ENCODE measurements at regions not wholly inside any gene's neighbourhood (a gene's known extent, or its start where the extent isn't known, plus 50 kb on each side); places are given as distances from the start of the nearest gene placed in this dataset.

GRCh38 chr9:89757776-89758528 lies 153.1 kb downstream of the GADD45G start:
- TF ChIP-seq TAF1 (IDR thresholded peaks at IDR 0.05; ENCODE audit: low read depth) (no peak), TEAD4 (IDR thresholded peaks at IDR 0.05) (no peak), NFIC (IDR thresholded peaks at IDR 0.05) (no peak), EGR1 (IDR thresholded peaks at IDR 0.05) (no peak), EP300 (IDR thresholded peaks at IDR 0.05; ENCODE audit: borderline replicate concordance) (no peak), RAD21 (IDR thresholded peaks at IDR 0.05; ENCODE audit: low read depth) (no peak), MAX (IDR thresholded peaks at IDR 0.05) (no peak), CREB1 (IDR thresholded peaks at IDR 0.05; ENCODE audit: low read depth) (no peak)
- TF ChIP-seq, protein P1, sequence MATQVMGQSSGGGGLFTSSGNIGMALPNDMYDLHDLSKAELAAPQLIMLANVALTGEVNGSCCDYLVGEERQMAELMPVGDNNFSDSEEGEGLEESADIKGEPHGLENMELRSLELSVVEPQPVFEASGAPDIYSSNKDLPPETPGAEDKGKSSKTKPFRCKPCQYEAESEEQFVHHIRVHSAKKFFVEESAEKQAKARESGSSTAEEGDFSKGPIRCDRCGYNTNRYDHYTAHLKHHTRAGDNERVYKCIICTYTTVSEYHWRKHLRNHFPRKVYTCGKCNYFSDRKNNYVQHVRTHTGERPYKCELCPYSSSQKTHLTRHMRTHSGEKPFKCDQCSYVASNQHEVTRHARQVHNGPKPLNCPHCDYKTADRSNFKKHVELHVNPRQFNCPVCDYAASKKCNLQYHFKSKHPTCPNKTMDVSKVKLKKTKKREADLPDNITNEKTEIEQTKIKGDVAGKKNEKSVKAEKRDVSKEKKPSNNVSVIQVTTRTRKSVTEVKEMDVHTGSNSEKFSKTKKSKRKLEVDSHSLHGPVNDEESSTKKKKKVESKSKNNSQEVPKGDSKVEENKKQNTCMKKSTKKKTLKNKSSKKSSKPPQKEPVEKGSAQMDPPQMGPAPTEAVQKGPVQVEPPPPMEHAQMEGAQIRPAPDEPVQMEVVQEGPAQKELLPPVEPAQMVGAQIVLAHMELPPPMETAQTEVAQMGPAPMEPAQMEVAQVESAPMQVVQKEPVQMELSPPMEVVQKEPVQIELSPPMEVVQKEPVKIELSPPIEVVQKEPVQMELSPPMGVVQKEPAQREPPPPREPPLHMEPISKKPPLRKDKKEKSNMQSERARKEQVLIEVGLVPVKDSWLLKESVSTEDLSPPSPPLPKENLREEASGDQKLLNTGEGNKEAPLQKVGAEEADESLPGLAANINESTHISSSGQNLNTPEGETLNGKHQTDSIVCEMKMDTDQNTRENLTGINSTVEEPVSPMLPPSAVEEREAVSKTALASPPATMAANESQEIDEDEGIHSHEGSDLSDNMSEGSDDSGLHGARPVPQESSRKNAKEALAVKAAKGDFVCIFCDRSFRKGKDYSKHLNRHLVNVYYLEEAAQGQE (IDR thresholded peaks at IDR 0.05; ENCODE audit: low read depth): no peak

DNA sequence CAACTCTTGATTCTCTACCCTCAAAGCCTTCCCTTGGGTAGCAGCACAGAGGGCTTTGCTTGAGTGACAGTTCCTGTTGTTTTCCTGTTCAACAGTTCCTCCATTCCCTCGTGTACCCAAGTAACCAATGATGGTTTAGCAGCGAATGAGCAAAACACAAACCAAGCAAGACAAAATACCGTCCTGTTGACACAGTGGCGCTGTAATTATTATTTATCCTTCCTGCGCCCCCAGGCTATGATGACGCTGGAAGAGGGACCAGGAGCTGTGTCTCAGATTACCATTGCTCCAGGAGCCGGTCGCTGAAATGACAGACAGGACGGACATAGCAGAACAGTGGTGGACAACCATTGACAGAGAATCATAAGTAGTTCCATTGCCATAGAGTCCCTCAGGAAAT lies 154.8 kb downstream of the GADD45G start:
- no peak for TF ChIP-seq MAX (IDR thresholded peaks at IDR 0.05)
- TF ChIP-seq RAD21 (IDR thresholded peaks at IDR 0.05; ENCODE audit: low read depth): no peak
- TF ChIP-seq CREB1 (IDR thresholded peaks at IDR 0.05; ENCODE audit: low read depth): no peak

GRCh38 chr9:89760123-89760522 lies 155.3 kb downstream of the GADD45G start:
- TF ChIP-seq ZBTB7A (IDR thresholded peaks at IDR 0.05; ENCODE audit: low read depth): no peak
- no peak for TF ChIP-seq YY1 (IDR thresholded peaks at IDR 0.05; ENCODE audit: low read depth)
- no peak for TF ChIP-seq FOXM1 (IDR thresholded peaks at IDR 0.05; ENCODE audit: borderline replicate concordance, low read depth)
- no peak for TF ChIP-seq TCF12 (IDR thresholded peaks at IDR 0.05; ENCODE audit: low read depth)
- TF ChIP-seq RAD21 (IDR thresholded peaks at IDR 0.05; ENCODE audit: low read depth): no peak
- no peak for TF ChIP-seq EP300 (IDR thresholded peaks at IDR 0.05; ENCODE audit: borderline replicate concordance)
- no peak for TF ChIP-seq CEBPB (IDR thresholded peaks at IDR 0.05)
- TF ChIP-seq, protein P1 (IDR thresholded peaks at IDR 0.05; ENCODE audit: low read depth): no peak
- TF ChIP-seq, protein P2, sequence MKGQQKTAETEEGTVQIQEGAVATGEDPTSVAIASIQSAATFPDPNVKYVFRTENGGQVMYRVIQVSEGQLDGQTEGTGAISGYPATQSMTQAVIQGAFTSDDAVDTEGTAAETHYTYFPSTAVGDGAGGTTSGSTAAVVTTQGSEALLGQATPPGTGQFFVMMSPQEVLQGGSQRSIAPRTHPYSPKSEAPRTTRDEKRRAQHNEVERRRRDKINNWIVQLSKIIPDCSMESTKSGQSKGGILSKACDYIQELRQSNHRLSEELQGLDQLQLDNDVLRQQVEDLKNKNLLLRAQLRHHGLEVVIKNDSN (IDR thresholded peaks at IDR 0.05): no peak
- no peak for TF ChIP-seq NFIC (IDR thresholded peaks at IDR 0.05)
- no peak for TF ChIP-seq MAX (IDR thresholded peaks at IDR 0.05)
- no peak for TF ChIP-seq TEAD4 (IDR thresholded peaks at IDR 0.05)
- no peak for TF ChIP-seq EGR1 (IDR thresholded peaks at IDR 0.05)

- TF ChIP-seq FOXM1 (IDR thresholded peaks at IDR 0.05; ENCODE audit: borderline replicate concordance, low read depth) (no peak), MAX (IDR thresholded peaks at IDR 0.05) (no peak), ZBTB7A (IDR thresholded peaks at IDR 0.05; ENCODE audit: low read depth) (no peak), YY1 (IDR thresholded peaks at IDR 0.05; ENCODE audit: low read depth) (no peak)
- TF ChIP-seq, protein P2 (IDR thresholded peaks at IDR 0.05): no peak
These were observed 159.4 kb downstream of the GADD45G start for GRCh38 chr9:89764217-89764616.

DNA sequence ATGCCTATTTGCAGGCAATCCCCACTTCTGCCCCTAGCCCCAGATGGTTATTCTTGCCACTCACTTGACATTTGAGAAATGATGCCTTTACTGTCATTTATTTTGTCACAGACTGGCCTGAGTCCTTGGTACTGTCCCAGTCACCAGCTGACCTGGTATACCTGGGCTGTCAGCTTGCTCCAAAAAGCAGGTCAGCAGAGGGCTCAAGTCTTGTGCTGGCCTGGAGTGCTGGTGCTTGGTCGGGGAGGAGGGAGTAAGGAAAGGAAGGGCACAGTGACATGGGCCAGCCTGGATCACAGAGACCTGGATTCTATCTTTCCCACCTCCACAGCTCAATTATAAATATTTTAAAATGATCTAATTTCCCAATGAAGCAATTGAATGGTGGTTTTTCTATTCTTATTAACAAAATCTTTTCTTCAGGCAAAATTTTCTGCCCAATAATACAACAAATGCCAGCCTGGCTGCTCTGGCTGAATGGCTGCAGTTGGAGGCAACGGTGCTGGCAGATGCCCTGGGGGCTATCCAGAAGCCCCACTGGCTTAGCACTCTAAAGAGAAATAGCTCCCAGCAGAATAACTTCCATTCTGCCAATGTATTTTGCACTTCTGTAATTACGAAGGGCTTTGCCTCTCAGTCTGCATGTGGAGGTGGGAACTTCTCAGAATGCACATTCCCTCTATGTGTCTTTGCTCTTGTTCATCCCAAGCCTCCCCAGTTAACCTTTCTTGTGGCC lies 160.6 kb downstream of the GADD45G start:
- TF ChIP-seq CREB1 (IDR thresholded peaks at IDR 0.05; ENCODE audit: low read depth): no peak
- TF ChIP-seq TEAD4 (IDR thresholded peaks at IDR 0.05): no peak
- no peak for TF ChIP-seq TAF1 (IDR thresholded peaks at IDR 0.05; ENCODE audit: low read depth)
- TF ChIP-seq EP300 (IDR thresholded peaks at IDR 0.05; ENCODE audit: borderline replicate concordance): no peak
- no peak for TF ChIP-seq MAX (IDR thresholded peaks at IDR 0.05)
- no peak for TF ChIP-seq FOXM1 (IDR thresholded peaks at IDR 0.05; ENCODE audit: borderline replicate concordance, low read depth)
- TF ChIP-seq ZBTB7A (IDR thresholded peaks at IDR 0.05; ENCODE audit: low read depth): no peak
- TF ChIP-seq, protein P1 (IDR thresholded peaks at IDR 0.05; ENCODE audit: low read depth): no peak
- TF ChIP-seq, protein P2 (IDR thresholded peaks at IDR 0.05): no peak
- TF ChIP-seq RAD21 (IDR thresholded peaks at IDR 0.05; ENCODE audit: low read depth): no peak
